NOMO-1 treated with dmso at 0.1 percent for 144 hours (cell line): ENCODE measurements at regions not wholly inside any gene's neighbourhood (a gene's known extent, or its start where the extent isn't known, plus 50 kb on each side); places are given as distances from the start of the nearest gene placed in this dataset.

Source experiments
- DNase-seq: peaks from one replicate; lab custom pipeline; 2025; ENCODE audit not compliant: unreplicated experiment; lab: John Stamatoyannopoulos, UW

GRCh38 chr2:181300600-181301291, 156.4 kb upstream of the ITGA4 start:
- peak; percentile 20 for DNase-seq

GRCh38 chr2:181304011-181304844, 153.0 kb upstream of the ITGA4 start:
- DNase-seq = peak; percentile 72

GRCh38 chr2:181305301-181306123, 151.7 kb upstream of the ITGA4 start:
- DNase-seq = peak; percentile 86

- DNase-seq = no peak
Measured at GRCh38 chr2:181306785-181307184, 150.4 kb upstream of the ITGA4 start.

DNA sequence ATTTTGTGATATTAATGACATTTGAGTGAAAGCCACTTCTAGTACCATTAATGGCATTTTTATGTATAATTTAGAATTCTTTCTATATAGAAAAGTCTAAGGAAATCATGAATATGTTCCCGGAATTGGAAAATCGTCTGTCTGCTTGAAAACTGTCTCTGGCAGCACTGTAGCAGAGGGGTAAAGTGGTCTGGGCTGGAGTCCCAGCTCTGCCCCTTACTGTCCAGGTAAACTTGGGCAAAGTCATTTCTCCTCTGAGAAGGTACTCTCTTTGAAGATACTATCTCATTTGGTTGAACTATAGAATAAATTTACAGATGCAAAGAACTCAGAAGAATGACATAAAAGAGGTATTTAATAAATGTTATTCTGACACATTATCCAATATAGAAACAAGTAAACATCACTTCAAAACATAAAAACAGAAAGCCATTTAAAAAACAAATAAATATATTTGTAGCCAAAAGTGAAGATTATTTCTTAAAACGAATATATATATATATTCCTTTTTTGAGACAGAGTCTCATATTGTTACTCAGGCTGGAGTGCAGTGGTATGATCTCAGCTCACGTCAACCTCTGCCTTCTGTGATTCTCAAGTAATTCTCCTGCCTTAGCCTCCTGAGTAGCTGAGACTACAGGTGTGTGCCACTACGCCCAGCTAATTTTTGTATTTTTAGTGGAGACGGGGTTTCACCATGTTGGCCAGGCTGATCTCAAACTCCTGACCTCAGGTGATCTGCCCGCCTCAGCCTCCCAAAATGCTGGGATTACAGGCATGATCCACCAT, 149.8 kb upstream of the ITGA4 start:
- no peak for DNase-seq

DNA sequence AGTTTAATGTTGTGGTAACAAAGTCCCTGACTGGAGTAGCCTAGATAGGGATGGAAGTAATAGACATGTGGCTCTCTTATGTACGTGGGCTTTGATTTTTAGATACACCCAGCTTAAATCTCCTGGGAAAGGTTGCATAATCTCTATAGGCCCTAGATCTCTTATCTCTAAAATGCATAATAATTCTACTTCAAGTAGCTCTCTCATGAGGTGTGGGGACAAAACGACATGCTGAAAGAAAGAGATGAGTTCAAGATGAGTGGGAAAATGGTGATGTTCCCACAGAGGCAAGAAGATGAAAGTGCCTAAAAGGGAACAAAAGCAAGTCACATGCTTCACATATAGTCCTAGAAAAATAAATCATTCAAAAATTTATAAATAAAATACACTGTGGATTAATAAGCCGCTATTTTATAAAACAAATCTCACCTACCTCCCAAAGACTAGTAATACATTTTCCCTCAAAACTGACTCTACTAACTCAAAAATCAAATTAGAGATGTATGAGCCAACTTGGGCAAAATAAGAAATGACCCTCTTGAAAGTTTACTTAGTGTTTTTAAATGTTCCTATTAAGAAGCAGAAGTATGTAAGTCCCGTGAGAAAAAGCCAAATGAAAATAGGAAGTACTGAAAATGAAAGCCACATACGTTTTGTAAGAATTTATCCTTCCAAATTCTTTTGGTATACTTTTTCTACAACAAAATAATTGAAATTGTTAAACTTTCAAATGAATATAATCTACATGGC, 148.2 kb upstream of the ITGA4 start:
- DNase-seq = peak; percentile 55

DNA sequence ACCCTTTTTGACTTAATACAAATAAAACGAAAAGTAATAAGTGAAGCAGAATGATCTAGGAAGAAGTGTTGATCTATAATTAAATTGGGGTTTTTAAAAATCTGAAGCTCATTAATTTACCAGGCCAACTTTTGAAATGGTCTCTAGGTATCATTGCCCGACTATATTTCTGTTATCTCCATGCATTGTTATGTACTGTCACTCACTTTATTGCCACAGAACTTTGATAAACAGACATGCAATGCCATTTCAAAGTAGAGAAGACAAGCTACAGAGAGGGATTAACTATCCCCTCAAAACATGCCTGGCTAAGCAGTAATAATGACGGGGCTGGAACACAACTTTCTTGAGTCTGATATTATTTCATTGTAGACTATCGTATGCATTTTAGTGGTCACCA, 147.6 kb upstream of the ITGA4 start:
- no peak for DNase-seq

DNA sequence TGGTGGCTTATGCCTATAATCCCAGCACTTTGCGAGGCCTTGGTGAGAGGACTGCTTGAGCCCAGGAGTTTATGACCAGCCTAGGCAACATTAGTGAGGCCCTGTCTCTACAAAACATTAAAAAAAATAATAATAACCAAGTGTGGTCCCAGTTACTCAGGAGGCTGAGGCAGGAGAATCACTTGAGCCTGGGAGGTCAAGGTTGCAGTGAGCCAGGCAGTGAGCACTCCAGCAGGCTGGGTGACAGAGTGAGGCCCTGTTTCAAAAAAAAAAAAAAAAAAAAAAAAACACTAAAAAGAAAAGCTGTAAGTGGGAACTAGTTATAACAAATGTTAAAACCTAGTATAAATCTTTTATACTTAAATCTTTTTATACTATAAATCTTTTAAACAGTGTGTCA, 146.2 kb upstream of the ITGA4 start:
- no peak for DNase-seq

DNA sequence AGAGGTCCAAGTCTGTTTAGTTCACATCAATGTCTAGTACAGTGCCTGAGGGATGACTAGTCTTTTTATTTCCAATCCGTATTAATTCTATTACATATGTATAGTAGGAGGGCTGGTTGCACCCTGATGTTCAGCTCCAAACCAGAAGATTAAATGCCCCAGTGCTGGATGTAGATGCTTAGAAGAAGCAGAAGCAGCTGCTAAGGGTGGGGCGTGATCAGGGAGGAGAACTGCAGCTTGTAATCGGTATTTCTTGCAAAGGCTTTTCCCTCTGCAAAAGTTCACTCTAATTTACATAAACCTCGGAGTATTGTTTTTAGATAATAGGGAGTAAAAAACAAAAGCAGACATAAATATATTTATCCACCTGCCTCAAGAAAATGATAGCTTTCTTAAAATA, 145.3 kb upstream of the ITGA4 start:
- peak; percentile 57 for DNase-seq

DNA sequence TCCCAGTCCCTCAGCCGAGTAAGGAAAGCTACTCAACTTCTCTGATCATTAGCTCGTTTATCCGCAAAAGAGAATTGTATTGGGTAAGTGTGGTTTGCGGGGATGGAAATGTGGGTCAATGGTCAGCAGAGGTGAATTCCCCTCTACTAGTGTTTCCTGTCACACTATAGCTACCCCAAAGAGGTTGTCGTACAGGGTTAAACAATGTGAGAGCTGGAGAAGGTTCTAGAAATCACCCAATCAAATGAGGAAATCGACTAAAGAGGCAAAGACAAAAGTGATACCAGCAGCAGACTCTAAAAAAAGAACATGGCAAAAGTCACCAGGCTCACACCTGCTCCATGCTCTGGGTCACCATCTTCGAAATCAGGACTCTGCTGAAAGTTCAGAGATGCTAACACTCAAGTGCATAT, 144.7 kb upstream of the ITGA4 start:
- no peak for DNase-seq

DNA sequence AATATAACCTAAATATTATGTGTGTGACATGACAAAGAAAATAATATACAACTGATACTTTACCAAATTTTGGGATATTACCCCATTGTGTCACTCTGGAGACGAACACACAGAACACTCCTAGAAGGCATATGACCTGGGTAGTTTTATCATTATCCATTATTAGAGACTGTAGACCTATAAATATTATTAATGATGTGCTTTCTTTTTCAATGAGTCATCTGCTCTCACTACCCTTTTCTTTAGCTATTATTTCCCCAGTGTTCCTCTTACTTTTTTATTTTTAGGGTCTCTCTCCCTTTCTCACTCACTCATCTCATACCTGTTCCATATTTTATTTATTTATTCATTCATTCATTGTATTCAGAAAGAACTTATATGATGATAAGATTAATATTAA, 143.3 kb upstream of the ITGA4 start:
- no peak for DNase-seq

DNA sequence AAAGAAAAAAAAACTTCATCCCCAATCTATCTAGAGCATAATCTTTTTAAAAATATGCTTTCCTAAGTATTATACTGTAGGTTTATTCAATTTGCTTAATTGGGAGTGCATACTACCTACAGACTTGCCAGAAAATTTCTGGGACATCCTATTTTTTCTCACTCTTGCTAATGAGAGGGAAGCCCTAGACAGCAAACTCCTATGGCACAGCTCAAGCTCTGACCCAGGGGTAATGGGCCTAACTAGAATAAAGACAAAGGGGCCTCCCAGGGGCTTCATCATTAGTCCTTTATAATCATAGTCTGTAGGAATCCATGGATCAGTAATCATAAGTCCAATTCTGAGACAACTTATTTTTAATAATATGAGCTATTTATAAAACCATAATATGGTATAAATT, 142.6 kb upstream of the ITGA4 start:
- DNase-seq = no peak

DNA sequence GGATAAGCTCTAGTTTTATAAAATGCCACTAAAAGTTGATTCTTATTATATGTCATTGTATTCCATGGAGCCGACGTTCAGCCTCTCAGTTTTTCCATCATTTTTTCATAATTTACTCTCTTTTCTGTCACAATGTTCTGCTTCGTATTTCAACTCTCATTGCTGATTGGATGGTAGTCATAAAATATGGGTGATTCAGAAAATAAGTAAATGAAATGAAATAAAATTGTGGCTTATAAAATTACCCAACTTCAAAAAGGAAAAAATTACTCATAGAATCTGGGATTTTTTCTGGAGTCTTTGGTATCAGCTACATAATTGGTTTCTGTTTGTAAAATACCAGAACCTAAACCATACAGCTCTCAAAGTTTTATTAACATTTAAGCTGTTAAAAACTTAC, 139.7 kb upstream of the ITGA4 start:
- no peak for DNase-seq

- no peak for DNase-seq
Measured at GRCh38 chr2:181318504-181319280, 138.5 kb upstream of the ITGA4 start.

- no peak for DNase-seq
Measured at GRCh38 chr2:181319286-181319685, 137.9 kb upstream of the ITGA4 start.

DNA sequence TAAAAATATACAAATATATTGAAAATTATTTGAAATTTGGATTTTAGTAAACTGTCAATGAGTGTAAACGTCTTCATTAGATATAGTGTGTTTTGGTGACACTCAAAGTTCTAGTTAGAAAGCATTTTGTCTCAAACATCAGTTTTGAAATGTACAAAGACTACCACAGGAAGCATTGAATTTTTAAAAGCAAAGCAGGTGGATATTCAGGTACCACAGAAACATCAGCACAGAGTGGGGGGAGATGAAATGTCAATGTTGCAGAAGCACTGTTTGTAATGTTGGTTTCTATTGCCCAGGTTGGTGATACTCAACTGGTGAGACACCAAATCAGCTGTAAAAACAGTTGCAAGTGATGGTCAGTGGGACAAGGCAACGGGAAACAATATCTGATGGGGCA, 136.5 kb upstream of the ITGA4 start:
- DNase-seq = no peak

GRCh38 chr2:181324912-181325311, 132.3 kb upstream of the ITGA4 start:
- no peak for DNase-seq

DNA sequence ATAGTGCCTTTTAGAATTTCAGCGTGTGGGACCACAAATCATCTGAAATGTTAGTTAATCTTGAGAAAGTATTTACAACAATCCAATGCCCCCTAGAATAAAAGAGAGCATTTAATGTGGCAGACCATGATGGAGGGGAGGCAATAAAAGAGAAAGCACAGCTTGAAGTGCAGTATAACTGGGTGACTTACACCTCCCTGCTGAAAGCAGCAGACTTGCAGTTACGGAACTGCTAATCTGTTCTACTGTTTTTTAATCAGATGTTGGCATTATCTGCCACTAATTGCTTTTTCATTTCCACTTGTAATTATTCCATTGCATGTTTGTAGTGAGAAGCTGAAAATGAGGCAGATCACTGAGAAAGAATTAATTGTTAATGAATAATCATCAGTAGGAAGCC, 130.5 kb upstream of the ITGA4 start:
- no peak for DNase-seq

GRCh38 chr2:181330286-181330685, 126.9 kb upstream of the ITGA4 start:
- no peak for DNase-seq
